ENCODE measurements at regions not wholly inside any gene's neighbourhood (a gene's known extent, or its start where the extent isn't known, plus 50 kb on each side); places are given as distances from the start of the nearest gene placed in this dataset.
"Not testable (repeated sequence)": the region's sequence is repeated elsewhere in the genome, so short reads cannot be mapped to it uniquely, and the experiment has no call there.

DNA sequence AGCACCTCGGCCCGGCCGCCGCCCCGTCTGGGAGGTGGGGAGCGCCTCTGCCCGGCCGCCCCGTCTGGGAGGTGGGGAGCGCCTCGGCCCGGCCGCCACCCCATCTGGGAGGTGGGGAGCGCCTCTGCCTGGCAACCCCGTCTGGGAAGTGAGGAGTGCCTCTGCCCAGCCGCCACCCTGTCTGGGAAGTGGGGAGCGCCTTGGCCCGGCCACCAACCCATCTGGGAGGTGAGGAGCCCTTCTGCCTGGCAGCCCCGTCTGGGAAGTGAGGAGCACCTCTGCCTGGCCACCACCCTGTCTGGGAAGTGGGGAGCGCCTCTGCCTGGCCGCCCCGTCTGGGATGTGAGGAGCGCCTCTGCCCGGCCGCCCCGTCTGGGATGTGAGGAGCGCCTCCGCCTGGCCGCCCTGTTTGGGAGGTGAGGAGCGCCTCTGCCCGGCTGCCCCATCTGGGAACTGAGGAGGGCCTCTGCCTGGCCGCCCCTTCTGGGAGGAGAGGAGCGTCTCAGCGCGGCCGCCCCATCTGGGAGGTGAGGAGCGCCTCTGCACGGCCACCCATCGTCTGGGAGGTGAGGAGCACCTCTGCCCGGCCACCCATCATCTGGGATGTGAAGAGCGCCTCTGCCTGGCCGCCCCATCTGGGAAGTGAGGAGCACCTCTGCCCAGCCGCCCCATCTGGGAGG is 89.0 kb upstream of the SYT6 start:
- TF ChIP-seq, protein P1, sequence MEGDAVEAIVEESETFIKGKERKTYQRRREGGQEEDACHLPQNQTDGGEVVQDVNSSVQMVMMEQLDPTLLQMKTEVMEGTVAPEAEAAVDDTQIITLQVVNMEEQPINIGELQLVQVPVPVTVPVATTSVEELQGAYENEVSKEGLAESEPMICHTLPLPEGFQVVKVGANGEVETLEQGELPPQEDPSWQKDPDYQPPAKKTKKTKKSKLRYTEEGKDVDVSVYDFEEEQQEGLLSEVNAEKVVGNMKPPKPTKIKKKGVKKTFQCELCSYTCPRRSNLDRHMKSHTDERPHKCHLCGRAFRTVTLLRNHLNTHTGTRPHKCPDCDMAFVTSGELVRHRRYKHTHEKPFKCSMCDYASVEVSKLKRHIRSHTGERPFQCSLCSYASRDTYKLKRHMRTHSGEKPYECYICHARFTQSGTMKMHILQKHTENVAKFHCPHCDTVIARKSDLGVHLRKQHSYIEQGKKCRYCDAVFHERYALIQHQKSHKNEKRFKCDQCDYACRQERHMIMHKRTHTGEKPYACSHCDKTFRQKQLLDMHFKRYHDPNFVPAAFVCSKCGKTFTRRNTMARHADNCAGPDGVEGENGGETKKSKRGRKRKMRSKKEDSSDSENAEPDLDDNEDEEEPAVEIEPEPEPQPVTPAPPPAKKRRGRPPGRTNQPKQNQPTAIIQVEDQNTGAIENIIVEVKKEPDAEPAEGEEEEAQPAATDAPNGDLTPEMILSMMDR (conservative IDR thresholded peaks at IDR 0.05; ENCODE audit: low read depth, low read length): not testable (repeated sequence)
- not testable (repeated sequence) for TF ChIP-seq EZH2 (IDR thresholded peaks at IDR 0.05; ENCODE audit: low read length, unreplicated experiment)
